Stimulated activated CD8-positive, alpha-beta memory T cell treated with anti-CD3 and anti-CD28 coated beads, Interleukin-7, amount 100 ng/mL, for 4 hours (primary cell): ENCODE measurements at regions not wholly inside any gene's neighbourhood (a gene's known extent, or its start where the extent isn't known, plus 50 kb on each side); places are given as distances from the start of the nearest gene placed in this dataset.
"Not testable (repeated sequence)": the region's sequence is repeated elsewhere in the genome, so short reads cannot be mapped to it uniquely, and the experiment has no call there.

Source experiments
- DNase-seq, 2 donors: peaks; one replicate each; pipeline ENCODE4 v3.0.0-alpha.2; 2020; ENCODE audit warnings: low read depth in 2 of 2

DNA sequence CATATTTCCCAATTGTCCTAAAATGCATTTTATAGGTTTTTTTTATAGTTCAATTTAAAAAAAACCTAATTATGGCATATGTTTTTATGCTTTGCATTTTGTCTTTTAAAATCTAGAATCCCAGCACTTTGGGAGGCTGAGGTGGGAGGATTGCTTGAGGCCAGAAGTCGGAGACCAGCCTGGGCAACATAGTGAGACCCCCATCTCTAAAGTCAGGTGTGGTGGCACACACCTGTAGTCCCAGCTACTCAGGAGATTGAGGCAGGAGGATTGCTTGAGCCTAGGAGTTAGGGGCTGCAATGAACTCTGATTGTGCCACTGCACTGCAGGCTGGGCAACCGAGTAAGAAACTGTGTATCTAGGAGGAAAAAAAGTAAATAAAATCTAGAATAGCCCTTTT, 137.2 kb upstream of the POU3F1 start:
- no peak for DNase-seq

DNA sequence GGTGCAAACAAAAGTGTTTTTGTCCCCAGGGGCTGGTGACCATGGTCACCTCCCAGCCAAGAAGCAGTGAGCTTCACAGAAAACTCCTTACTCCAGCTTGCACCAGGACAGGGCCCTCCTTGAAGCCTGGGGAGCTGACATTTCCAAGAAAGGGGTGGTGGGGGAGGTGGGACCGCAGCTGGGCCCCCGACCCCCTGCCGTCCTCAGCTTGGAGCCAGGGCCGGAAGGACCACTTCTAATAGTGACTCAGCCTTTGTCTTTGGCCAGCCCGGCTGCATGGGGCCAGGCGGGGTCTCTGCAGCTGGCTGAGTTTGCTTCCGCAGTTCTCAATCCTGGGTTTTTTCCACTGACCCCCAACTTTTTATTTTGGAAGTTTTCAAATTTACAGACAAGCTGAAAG, 136.5 kb upstream of the POU3F1 start:
- no peak for DNase-seq

DNA sequence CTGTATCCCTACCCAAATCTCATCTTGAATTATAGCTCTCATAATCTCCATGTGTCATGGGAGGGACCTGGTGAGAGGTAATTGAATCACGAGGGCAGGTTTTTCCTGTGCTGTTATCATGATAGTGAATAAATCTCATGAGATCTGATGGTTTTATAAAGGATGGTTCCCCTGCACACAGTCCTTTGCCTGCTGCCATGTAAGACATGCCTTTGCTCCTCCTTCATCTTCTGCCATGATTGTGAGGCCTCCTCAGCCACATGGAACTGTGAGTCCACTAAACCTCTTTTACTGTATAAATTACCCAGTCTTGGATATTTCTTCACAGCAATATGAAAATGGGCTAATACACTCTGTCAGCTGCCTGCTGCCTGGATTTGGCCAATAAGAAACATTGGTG, 133.8 kb upstream of the POU3F1 start:
- DNase-seq = not testable (repeated sequence)

DNA sequence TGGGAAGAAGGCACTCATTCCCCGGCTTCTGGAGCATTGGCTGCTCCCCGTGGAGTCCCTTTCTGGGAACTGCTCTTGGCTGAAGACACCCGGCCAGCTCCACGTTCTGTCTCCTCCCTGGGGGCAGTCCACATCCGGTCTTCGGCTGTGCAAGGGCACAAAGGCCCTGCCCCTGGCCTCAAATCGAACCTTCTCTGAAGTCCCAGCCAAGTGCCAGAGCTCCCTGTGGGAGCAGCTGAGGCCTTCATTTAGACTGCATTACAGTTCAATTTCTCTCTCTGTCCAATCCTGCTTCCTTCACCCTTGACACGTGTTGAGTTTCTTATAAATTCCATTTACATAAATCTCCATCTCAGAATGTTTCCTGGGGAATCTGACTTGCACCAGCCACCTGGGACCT, 132.9 kb upstream of the POU3F1 start:
- no peak for DNase-seq

DNA sequence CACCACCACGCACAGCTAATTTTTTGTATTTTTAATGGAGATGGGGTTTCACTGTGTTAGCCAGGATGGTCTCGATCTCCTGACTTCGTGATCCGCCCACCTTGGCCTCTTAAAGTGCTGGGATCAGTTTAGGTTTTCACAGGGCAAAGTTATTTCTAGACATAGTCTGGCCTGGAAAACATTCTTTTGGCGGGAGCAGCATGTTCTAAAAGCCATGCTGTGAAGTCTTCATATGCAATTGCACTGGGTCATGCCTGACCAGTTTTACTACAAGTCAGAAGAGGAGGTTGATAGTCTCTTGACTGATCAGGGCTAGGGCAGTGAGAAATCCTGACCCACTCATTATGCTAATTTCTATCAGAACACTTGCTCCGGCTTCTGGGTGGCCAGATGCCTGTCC, 131.6 kb upstream of the POU3F1 start:
- no peak for DNase-seq

DNA sequence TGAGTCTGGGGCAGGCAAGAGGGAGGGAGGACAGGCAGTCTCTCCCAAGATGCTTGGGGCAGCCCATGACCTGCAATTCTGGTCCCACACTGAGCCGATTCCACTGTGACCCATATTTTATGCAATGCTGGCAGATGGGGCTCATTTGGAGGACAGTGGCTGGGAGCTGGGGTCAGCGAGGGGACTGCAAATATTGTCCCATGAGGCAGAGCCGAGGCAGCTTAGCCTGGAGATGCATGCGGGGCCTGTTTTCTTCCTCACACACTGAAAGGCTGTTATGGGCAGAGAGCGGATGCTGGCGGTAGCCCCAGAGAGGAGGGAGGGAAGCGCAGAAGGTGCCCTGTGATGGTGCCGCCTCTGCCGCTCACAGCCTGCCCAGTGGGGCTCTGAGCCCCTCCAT, 128.5 kb upstream of the POU3F1 start:
- DNase-seq = no peak

DNA sequence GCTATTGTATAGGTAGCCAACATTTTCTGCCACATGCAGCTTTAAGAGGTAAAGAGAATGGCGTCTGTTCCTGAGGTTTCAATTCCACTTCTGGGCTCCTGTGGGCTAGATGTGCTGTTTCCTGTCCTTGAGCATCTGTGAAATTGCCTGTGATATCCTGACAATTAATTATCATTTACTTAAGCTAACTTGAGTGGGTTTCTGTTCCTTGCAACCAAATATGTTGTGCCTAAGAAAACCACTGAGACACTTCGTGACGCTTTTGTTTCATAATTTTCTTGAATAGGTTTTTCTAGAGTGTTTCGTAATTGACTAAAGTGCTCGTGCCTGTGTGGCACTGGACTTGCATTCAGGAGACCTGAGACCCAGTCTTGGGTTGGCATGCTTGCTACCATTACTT, 127.3 kb upstream of the POU3F1 start:
- no peak for DNase-seq

DNA sequence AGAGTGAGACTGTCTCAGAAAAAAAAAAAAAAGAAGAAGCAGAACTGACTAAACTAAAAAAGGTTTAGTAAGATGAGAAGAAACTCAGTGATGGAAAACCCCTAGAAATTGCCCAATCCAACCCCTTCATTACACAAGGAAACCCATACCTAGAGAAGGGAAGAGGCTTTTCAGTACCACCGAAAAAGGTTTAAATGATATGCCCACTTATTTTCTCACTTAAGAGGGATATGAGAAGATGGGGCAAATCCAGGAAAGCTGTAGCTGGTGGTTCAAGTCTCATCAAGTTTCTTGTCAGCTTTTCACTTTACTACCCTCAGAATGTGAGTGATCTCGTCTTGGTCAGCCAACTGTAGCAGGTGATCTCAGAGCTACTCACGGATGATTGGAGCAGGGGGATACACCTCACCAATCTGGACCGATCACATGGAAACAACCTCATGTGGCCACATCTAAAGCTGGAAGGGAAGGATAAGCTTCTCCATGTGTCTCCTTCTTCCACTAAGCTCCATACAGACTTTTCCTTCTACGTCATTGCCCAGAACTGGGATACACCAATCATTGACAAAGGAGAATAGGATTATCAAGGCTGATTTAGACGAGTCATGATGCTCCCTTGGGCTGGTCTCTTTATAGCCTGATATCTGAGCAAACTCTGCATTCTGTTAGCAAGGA, 126.7 kb upstream of the POU3F1 start:
- no peak for DNase-seq

DNA sequence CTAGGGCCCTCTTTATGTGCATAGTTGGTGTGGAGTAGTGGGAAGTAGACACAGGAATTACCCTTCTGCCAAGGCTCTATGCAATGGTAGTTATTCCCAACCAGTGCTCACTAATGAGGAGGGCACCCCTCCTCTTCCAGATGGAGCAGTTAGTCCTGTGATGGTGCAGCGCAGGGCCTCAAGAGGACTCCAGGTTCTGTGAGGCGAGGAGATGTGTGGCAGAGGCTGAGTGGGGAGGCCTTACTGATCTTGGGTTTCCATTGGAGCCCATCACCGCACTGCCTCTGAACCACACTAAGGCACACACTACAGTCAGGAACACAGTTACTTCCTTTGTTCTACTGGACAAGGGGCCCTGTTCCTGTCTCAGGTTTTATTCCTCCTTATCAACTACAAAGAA, 122.5 kb upstream of the POU3F1 start:
- no peak for DNase-seq

DNA sequence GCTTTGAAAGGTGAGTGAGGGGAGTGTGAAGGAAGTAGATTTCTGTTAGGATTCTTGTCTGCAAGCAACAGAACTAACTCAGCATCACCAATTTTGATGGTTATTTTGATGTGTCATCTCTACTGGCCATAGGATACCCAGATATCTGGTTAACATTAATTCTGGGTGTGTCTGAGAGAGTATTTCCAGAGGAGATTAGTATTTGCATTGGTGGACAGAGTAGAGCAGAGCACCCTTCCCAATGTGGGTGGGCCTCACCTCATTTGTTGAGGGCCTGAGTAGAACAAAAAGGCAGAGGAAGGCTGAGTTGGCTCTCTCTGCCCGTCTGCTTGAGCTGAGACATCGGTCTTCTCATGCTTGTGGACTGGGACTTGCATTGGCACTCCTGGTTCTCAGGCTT, 121.8 kb upstream of the POU3F1 start:
- DNase-seq = no peak

DNA sequence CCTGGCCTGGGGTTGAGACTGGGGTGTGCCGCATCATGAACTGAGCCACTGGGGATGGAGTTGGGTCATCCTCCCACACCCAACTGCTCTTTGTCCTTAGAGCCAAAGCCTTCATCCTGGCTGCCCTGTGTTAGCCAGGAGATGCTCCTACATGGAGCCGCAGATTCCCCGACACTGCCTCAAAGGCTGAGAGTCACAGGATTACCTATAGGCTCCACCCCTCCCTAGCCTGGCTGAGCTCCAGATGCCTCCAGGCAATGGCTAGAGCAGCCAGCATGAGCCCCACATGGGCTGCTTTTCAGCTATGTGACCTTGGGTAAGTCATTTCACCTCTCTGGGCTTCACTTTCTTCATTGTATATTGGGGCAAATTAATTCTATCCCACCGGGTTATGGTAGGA, 119.9 kb upstream of the POU3F1 start:
- no peak for DNase-seq

DNA sequence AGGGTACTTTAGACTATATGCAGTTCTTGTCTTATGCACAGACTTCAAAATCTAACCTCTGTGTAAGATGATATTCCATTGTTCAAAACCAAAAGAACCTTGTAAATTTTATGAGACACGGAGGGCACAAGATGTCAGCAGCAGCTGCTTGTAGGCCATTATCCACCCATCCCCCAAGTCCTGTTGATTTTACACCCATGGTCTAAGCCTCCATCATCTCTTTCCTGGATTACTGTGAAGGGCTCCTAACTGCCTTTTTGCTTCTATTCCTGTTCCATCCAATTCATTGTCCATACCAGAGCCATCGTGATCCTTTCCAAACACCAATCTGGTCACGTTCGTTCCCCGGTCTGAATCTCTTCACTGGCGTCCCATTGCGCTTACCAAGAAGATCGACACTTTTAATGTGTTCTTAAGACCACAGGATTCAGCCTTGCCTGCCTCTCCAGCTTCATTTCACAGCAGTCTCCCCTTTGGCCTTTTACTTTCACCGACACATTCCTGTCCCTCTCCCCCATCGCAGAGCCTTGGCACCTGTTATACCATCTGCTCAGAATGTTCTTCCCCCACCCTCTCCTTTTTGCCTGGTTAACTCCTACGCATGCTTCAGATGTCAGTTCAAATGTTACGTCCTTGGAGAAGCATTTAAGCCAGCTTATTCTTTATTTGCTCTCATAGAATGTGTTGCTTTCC, 107.3 kb upstream of the POU3F1 start:
- DNase-seq = no peak

DNA sequence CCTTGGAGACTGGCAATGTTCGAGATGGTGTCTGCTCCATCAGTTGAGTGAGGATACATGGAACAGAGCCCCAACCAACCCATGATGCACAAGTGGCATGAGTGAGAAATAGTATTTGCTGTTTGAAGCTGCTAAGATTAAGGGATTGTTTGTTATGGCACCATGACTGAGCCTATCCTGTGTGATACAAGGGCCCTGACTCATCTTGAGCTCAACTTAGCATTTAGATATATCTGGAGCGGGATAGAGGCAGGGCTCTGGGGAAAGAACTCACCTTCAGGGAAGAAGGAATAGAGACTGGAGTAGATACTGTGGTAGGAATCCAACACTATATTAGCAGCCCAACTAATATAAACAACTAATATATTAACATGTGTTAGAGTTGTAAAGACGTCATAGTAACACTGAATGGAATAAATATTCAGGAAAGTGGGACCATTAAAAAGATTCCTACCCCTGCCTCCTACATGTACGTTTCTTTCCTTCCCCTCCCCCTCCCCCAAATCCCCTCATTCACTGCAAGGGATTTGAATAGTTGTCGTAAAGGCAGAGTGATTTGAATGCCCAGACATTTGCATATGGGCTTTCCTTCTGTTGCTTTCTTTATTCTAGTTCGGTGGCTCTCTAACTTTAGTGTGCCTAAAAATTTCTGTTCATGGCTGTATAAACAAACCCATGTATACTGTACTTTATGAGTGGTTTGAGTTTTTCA, 106.6 kb upstream of the POU3F1 start:
- no peak for DNase-seq

DNA sequence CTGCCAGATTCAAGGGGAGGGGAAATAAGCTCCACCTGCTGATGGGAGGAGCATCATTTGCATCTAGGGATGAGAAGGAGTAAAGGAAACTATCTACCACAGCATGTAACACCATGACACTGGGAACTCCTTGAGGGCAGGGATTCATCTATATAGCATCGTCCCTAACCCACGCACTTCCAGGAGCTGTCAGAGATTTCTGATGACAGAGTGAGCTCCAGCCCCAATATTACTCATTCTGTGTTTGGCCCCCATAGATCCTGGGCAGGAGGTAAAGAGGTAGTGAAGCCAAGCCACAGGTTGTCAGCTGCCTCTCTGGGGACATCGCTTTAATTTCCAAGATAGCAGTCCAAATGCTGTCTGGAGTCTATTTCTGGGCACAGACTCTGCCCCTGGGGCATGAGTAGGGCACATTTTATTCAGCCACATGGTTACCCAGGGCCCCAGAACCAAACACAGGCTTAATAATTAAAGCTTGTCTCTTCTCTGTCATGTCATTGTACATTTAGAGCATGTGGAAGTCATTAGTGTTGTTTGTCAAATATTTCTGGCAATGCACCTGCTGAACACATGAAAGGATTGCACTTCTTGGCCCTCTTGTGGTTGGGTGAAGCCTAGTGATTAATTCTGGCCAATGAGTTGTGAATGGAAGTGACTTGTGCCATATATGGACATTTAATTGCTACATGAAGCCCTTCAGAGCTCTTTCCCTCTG, 105.9 kb upstream of the POU3F1 start:
- DNase-seq = no peak

DNA sequence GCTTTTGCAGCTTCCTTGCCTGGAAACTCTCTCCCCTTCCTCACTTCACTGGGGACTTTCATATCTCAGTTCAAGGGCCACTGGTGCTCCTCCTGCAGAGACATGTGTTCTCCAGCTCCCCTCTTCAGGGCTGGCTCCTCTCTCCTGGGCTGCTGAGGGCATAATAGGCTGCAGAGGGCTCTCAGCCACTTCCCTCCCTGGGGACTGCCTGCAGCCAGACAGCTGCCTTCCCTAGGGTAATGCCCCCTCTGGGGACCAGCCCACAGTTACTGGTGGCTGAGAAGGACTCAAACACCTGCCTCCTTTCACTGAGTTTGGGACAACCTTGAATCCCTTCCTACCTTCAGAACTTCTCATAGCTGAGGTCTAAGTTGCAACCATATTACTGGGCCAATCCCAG, 104.8 kb upstream of the POU3F1 start:
- DNase-seq = no peak

DNA sequence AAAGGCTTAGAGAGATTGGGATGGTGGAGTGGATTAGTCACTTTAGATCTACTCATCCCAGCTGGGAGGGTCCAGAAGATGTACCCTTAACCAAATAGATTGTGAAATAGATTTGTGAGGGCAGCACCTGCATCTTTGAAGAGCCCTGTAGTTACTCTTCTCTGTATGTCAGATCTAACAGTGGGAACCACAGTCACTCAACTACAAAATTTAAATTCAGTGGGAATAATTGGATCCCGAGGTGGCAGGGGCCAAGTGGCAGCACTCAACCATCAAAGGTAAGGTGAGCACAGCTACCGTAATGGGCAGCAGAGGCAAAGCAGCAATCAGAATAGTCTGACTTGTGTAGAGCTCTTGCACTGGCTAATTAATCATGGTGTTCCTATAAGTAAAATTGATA, 99.5 kb upstream of the POU3F1 start:
- DNase-seq = not testable (repeated sequence)

DNA sequence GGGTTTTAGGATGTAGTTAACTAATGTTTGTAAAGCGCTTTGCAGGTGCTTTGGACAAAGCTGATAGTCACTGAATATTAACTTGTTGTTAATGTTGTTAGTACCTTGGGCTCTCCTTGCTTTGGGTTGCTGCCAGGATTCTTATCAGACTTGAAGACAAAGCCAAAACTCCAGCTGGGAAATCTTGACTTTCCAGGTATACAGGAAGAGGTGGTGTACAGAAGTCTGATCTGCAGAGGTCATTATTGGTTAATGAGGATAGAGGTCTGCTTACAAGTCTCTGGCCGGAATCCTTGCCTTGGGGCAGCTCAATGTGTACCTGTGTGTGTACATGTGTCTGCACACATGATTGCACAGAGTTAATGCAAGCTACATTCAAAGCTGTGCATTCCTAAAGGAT, 96.0 kb upstream of the POU3F1 start:
- no peak for DNase-seq

DNA sequence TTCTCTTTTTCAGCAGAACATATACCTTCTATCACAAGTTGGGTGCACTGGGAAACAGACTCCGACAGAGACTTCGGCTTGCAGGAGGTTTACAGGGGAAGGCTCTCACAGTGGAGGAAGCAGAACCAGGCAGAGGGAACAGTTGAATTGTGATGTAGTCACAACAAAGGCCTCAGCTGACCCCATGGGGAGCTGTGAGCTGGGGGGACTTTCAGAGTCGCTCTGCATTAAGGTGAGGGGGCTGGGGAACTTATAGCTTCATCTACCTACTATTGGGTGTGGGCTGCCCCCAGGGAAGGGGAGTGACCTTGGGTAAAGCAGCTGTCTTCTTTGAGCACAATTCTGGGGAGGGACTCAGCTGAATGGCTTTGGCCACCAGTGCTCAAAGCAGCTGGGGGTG, 94.9 kb upstream of the POU3F1 start:
- no peak for DNase-seq

DNA sequence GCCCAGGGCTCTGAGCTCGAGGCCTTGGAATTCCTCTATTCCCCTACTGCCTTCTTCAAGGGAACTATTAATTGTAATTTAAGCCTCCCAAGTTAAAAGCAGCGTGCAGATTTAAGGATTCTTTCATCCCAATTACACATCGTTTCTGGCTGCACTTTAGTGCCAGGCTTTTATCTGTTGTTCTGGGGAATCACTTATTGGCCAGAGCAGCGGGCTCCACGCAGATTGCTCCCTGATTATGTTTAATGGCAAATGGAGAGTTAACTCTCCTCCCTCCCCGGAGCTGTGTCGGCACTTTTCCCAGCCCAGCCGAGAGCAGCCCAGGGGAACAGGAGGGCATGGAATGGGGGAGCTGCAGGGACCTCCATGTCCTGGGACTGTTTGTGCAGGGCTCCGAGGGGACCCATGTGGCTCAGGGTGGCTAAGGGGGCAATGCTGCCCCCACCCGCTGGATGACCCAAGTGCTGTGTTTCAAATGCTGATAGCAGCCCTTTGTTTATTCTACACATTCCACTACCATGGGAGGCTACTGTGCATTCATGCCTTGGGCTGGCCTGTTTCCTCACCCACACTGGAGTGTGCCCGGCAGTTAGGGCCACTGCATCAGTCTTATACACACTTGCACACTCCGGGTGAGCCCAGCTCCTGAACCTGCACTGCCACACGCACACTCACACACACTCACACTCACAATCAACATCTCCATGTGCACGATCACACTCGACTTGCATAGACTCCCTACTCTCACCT, 93.3 kb upstream of the POU3F1 start:
- no peak for DNase-seq

DNA sequence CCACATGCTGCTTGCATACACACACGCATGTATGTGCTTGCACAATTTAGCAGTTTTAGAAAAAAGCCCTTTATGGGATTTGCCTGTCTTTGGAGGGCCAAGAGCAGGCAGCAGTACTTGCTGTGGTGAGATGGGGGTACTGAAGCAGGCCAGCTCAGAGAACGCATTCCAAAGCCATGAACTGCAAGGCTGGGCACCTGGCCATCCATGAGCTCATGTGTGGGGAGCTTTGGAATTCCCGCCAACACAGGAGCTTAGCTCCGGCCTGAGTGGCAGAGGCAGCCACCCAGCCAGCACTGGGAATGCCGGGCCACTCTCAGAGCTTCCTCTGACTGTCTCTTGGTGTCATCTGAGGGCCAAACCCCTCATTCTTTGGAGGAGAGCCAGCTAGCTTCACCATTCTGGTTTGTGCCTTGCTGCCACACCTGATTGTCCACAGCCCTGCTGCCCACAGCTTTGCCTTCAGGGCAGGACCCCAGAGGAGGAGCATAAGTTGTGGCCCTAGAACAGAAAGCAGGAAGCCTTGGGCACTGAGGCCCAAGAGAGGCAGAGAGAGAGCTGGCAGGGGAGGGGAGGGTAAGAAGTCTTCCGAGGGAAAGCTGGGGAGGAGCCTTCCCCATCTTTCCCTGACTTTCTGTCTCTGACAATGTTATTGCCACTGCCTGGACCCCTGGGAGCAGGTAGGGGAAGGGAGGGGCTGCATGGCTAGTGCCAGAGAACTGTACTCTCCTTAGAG, 92.1 kb upstream of the POU3F1 start:
- DNase-seq = no peak

DNA sequence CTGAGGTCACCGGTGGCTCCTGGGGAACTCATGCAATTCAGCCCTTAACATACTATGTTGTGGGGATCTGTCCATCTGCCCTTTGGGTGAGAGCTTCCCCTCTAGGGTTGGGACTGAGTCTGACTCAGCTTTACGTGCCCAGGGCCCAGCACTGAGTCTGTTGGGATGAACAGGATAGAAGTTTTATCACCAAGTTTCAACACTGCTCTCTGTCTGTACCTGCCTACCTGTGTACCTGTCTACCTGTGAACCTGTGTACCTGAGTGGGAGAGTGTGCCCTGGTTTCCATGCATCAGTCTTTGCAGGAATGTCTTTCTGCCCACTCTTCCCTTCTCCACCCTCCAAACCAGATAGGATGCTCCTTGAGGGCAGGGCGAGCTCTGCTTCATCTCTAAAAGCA, 90.6 kb upstream of the POU3F1 start:
- DNase-seq = no peak
